ENCODE measurements at regions not wholly inside any gene's neighbourhood (a gene's known extent, or its start where the extent isn't known, plus 50 kb on each side); places are given as distances from the start of the nearest gene placed in this dataset.
"Not testable (repeated sequence)": the region's sequence is repeated elsewhere in the genome, so short reads cannot be mapped to it uniquely, and the experiment has no call there.

- DNase-seq = no peak
Measured at GRCh38 chr13:71213252-71213821, 653.7 kb downstream of the DACH1 start.

DNA sequence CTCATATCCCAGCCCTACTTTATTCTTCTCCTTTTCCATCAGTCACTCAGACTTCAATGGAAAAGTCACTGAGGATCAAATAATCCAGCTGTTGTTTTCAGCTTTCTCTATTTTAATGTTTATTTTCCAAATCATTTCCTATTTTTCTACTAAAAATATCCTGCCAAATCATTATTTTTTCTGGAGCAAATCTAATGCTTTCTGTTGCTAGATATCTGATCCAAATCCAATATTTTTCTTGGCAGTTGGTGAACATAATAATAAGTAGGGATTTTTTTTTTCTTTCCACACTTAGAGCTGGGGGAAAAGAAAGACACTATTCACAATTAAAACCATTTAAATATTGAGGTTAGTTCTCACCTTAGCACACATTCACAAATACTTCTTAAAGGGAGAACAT, 656.1 kb downstream of the DACH1 start:
- DNase-seq = no peak

- DNase-seq = no peak
Measured at GRCh38 chr13:71209217-71209616, 657.8 kb downstream of the DACH1 start.

DNA sequence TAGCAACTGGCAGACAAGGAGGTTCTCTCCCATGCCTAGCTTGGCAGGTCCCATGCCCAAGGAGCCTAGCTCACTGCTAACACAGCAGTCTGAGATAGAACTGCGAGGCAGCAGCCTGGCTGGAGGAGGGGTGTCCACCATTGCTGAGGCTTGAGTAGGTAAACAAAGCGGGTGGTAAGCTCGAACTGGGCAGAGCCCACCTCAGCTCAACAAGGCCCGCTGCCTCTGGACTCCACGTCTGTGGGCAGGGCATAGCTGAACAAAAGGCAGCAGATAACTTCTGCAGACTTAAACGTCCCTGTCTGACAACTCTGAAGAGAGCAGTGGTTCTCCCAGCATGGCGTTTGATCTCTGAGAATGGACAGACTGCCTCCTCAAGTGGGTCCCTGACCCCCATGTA, 682.4 kb downstream of the DACH1 start:
- not testable (repeated sequence) for DNase-seq

- DNase-seq = not testable (repeated sequence)
Measured at GRCh38 chr13:71183352-71183751, 683.7 kb downstream of the DACH1 start.

- no peak for DNase-seq
Measured at GRCh38 chr13:71171740-71172139, 695.3 kb downstream of the DACH1 start.

DNA sequence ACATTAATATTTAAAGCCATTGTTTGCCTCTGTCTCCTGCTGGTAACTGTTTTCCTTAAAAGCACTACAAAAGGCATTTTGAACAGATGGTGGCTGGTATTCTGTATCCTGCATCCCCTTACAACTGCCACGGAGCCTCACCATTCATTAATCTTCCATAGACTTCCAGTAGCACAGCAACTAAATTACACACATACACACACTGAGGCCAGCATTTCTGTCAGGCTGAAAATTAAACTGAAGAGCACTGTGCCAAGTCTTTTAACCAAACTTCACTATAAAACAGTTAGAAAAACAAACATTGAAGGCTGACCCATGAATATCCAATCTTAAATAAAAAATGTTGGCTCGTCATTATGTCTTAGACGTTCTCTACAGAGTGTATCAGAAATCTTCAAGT, 697.8 kb downstream of the DACH1 start:
- no peak for DNase-seq

DNA sequence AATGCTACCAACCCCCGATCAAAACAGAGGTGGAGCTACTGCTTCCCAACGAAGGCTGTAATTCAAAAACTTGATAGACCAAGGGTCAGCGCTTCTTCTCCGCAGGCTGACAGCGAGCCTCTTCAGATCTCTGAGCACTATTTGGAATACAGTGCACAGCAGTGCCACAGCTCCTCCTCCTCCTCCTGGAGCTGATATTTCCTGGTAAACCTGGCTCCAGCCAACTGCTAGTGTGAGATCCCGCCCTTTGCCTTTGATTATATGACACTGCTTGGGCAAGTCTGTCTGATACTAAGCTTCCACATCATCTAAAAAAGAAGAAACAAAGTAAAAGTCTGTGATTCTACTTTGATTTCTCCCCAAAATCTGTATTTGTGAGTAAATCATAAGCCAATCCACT, 710.5 kb downstream of the DACH1 start:
- DNase-seq = no peak

GRCh38 chr13:71149498-71150363, 717.3 kb downstream of the DACH1 start:
- no peak for DNase-seq

DNA sequence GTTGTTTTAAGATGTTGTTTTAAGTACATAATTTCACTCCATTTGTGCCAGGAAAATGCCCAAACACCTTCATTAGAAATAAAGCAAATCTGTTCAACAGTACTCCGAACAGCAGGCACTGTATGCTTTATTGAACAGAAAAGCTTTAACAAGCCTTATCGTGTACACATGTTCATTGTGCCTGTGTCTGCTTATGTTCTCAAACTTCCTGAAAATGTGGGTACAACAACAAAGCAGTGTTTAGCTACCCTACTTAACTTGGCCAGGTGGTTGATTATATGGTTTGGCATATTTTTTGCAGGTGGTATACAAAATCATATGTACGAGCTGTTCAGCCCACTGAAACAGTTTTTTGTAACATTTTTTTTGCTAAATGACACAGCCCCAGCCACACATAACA, 718.0 kb downstream of the DACH1 start:
- no peak for DNase-seq

DNA sequence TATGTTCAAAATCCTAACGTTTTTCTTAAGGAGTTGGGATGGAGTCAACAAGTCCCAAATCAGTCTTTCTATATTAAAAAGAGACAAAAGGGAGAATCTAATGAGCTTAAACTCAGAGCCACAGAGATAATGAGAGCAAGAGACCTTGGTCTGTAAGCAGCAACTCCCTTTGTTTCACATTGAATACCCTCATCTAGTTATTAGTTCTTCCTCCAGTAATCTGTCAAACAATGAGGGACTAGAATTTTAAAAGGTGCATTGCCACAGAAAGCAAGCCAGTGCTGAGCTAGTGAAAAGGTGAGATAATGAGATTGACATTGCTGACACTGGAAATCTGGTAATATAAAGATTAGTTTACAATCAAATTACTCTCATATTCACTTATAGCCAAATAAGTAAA, 718.6 kb downstream of the DACH1 start:
- no peak for DNase-seq

DNA sequence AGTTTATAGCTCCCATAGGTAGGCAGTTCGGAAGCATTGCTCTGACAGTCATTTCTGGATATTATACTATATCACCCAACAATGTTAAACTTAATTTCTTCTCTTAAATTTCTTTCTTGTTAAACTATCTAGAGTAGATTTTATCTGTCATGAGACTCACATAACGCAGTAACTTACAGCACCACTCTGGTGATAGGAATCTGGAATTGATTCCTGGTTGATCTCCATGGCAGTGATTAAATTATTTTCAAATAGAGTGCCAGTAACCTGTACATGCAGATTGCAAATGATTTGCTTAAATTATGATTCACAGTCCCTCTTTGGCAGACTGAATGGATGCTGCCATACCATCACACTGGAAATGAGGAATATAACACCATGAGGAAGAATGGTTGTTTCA, 722.1 kb downstream of the DACH1 start:
- DNase-seq = no peak

DNA sequence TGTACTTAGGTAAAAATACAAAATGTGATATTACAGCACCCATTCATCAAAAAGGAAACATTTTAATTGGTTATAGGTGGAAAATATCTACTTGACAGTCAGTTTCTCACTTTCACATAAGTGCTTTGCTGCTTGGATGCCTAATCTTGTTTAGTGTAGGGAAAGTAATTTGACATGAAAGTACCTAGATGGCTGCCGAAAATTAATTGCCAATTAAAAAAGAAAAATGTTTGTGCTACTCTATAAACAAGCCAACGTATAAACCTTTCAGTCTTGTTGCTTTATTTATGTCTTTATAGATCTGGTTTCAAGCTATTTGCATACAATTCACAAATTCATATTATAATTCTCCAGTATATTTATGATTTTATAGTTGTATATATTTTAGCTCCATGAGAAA, 729.9 kb downstream of the DACH1 start:
- DNase-seq = no peak

DNA sequence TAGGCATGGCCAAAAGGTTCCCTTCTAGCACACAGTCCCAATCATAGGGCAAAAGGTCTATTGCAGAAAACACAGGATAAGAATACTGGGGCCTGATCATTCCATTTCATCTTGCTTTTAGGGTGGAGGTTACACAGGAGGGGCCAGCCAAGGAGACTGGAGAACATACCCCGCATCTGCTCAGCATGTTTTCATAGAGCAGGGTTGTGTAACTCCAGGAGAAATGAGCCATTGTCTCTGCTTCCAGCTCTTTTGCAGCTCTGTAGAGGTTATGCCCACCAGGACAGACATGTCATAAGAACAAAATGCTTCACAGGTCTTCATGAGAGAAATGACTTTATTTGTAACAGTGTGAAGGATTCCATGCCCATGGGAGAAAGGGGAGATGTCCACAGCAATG, 742.8 kb downstream of the DACH1 start:
- no peak for DNase-seq

DNA sequence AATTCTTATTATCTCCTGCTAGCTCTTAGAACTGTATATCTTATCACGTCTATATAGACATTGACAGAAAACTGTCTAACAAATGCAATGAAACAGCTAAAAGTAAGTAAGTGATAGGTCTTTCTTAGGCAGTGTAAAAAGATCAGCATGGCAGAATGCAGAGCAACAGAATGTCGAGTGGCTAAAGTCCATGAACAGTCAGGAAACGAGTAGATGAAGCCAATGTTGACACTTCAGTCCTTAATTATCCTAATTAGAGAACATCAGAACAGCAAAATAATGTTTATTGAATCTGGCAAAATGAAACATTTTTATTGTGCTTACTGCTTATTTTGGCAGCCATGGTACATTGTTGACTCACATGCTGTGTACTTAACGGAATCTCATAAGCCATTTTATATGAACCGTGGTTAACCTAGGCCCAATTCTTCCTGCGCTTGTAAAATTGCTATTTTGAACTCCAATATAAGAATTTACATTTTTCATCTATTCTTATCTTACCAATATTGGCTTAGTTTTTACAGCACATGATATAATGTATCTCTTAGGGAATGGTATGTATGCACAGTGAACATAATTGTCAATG, 748.1 kb downstream of the DACH1 start:
- DNase-seq = no peak

DNA sequence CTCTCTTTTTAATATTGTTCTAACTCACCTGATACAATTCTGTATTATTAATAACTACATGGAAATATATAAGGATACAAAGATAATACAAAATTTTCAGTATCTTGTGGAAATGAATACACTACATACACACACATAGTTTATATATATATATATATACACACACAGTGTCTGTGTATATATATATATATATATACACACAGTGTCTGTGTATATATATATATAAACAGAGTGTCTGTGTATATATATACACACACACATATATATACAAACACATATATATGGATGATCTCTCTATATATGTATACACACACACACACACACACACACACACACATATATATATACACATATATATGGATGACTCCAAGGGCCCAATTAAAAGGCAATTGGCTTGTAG, 749.1 kb downstream of the DACH1 start:
- no peak for DNase-seq

- no peak for DNase-seq
Measured at GRCh38 chr13:71115301-71115700, 751.7 kb downstream of the DACH1 start.

DNA sequence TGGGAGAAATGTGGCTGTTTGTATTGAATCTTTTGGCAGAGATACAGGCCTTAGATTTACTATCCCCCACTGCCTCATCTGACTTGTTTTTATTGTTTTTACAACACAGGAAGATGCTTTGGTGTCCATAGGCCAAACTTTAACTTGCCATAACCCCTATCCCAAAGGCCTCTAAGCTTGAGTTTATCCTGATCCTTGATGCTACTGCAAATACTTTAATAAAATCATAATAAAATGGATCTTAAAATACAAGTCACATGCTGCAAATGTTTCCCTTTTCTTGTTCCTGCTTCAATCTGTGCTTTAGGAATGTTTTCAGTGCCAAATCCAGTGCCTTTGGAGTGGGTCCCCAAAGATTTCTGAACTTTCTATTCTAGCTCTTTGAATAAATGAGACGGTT, 770.6 kb downstream of the DACH1 start:
- DNase-seq = no peak

GRCh38 chr13:71090990-71091389, 776.0 kb downstream of the DACH1 start:
- DNase-seq = no peak

- DNase-seq = no peak
Measured at GRCh38 chr13:71089056-71089455, 777.9 kb downstream of the DACH1 start.

DNA sequence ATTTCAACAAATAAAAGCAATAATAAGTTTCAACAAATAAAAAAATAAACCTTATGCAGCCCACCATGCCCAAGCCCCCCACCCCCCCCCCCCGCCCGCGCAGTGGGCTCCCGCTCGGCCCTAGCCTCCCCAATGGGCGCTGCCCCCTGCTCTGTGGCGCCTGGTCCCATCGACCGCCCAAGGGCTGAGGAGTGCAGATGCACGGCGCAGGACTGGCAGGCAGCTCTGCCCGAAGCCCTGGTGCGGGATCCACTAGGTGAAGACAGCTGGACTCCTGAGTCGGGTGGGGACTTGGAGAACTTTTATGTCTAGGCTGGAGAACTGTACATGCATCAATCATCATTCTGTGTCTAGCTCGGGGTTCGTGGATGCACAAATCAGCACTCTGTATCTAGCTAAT, 779.6 kb downstream of the DACH1 start:
- no peak for DNase-seq

- no peak for DNase-seq
Measured at GRCh38 chr13:71087006-71087405, 780.0 kb downstream of the DACH1 start.

DNA sequence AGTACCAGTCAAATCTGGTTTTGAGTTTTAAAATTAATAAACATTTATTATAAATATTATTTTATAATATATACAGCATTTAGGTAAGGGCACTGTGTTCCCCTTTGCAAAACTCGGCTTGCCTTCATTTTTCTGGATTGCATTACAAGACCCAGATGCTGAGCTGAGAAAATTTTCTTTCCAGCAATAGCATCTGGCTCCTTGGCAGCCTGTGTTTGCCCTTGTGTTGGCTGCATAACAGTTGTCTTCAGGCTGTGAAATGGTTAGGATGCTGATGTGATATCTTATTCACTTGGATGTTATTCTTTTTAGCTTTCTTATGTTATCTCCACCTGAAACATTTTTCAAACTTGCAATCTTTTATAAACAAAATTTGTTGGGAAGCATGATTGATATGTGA, 784.4 kb downstream of the DACH1 start:
- DNase-seq = no peak

- no peak for DNase-seq
Measured at GRCh38 chr13:71079638-71080037, 787.4 kb downstream of the DACH1 start.
